Fibroblast of upper back skin (primary cell): ENCODE measurements at regions not wholly inside any gene's neighbourhood (a gene's known extent, or its start where the extent isn't known, plus 50 kb on each side); places are given as distances from the start of the nearest gene placed in this dataset.

Source experiments
- DNase-seq: peaks from one replicate; pipeline ENCODE4 v3.0.0-alpha.2; 2013

- DNase-seq, result no peak
Observed at GRCh38 chr3:14318646-14319045, 83.8 kb upstream of the SLC6A6 start.

- DNase-seq, result peak; percentile 54
Observed at GRCh38 chr3:14319654-14320182, 82.7 kb upstream of the SLC6A6 start.

- DNase-seq, result no peak
Observed at GRCh38 chr3:14320219-14320618, 82.2 kb upstream of the SLC6A6 start.

- DNase-seq, result no peak
Observed at GRCh38 chr3:14322001-14322400, 80.4 kb upstream of the SLC6A6 start.

GRCh38 chr3:14322667-14323295 is 79.6 kb upstream of the SLC6A6 start:
- no peak for DNase-seq

GRCh38 chr3:14323401-14324223 is 78.8 kb upstream of the SLC6A6 start:
- DNase-seq, result no peak

GRCh38 chr3:14324224-14324944 is 78.0 kb upstream of the SLC6A6 start:
- DNase-seq, result peak; percentile 20

- no peak for DNase-seq
Observed at GRCh38 chr3:14328422-14328821, 74.0 kb upstream of the SLC6A6 start.

GRCh38 chr3:14329116-14329830 is 73.1 kb upstream of the SLC6A6 start:
- peak; percentile 33 for DNase-seq

GRCh38 chr3:14329842-14330241 is 72.6 kb upstream of the SLC6A6 start:
- no peak for DNase-seq

GRCh38 chr3:14330508-14330907 is 71.9 kb upstream of the SLC6A6 start:
- no peak for DNase-seq

GRCh38 chr3:14331251-14331650 is 71.2 kb upstream of the SLC6A6 start:
- no peak for DNase-seq

GRCh38 chr3:14332392-14332791 is 70.0 kb upstream of the SLC6A6 start:
- DNase-seq, result no peak

GRCh38 chr3:14333215-14333614 is 69.2 kb upstream of the SLC6A6 start:
- DNase-seq, result no peak

- no peak for DNase-seq
Observed at GRCh38 chr3:14333621-14334020, 68.8 kb upstream of the SLC6A6 start.

GRCh38 chr3:14334136-14334535 is 68.3 kb upstream of the SLC6A6 start:
- no peak for DNase-seq

- DNase-seq, result no peak
Observed at GRCh38 chr3:14334936-14335335, 67.5 kb upstream of the SLC6A6 start.

- DNase-seq, result no peak
Observed at GRCh38 chr3:14335774-14336748, 66.3 kb upstream of the SLC6A6 start.

- no peak for DNase-seq
Observed at GRCh38 chr3:14336749-14337598, 65.4 kb upstream of the SLC6A6 start.

- no peak for DNase-seq
Observed at GRCh38 chr3:14337828-14338227, 64.6 kb upstream of the SLC6A6 start.

GRCh38 chr3:14338242-14338641 is 64.2 kb upstream of the SLC6A6 start:
- DNase-seq, result no peak
